ENCODE measurements at regions not wholly inside any gene's neighbourhood (a gene's known extent, or its start where the extent isn't known, plus 50 kb on each side); places are given as distances from the start of the nearest gene placed in this dataset.

DNA sequence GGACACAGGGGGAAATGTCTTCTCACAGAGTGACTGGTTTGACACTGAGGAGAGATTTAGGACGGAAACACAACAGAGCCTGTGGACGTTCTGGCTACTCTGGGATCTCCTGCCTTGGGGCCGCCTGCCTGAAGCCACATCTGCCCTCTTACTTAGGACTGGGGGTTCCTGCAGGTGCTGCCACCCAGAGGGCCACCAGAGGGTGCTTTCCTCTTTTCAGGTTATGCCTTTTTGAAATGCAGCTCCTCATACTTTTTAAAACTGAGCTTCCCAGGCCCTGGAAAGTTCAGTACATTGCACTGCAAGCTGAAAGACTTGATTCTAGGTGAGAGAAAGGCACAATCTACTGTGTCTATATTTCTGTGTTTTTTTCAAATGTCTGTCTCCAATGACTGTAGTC lies 92.2 kb upstream of the PGRMC2 start:
- DNase-seq (ENCODE audit: low spot score), result no peak

DNA sequence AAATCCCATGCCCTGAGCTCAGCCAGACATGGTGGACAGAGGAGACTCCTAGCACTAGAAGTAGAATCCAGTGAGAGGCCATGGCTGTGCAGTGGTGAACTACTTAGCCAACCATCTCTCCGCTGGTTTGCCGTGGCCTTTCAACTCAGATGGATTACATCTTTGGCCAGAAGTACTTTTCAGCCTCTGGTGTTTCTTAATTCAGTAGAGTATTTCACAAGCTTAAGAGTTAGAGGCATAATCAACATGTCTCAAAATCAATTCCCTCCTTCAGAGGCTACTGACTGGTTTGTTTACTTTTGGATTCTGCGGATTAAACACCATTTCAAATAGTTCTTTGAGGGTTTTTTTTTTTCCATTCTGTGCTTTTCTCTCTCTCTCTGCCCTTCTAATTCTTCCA lies 91.1 kb upstream of the PGRMC2 start:
- H3K9me3 Mint-ChIP-seq, result peaks cover 17% of the 10 kb centered on the region
- H3K27me3 Mint-ChIP-seq (ENCODE audit: insufficient read depth), result no peaks in the 10 kb centered on the region
- H3K4me1 Mint-ChIP-seq (ENCODE audit: low read depth), result no peaks in the 10 kb centered on the region
- intact Hi-C loops (cut with micrococcal nuclease), result no loop called here
- H3K4me3 Mint-ChIP-seq, result no peak overlapping the region
- no peaks in the 10 kb centered on the region for H3K36me3 Mint-ChIP-seq (ENCODE audit: low read depth)
- H3K27ac Mint-ChIP-seq, result no peak overlapping the region
- DNase-seq (ENCODE audit: low spot score), result no peak

More for the DNA sequence above, 92.2 kb upstream of the PGRMC2 start:
- H3K27ac Mint-ChIP-seq, result no peak overlapping the region
- intact Hi-C loops (cut with micrococcal nuclease), result no loop called here
- no peak overlapping the region for H3K4me3 Mint-ChIP-seq
- H3K27me3 Mint-ChIP-seq (ENCODE audit: insufficient read depth), result no peaks in the 10 kb centered on the region
- H3K9me3 Mint-ChIP-seq, result peaks cover 17% of the 10 kb centered on the region
- H3K36me3 Mint-ChIP-seq (ENCODE audit: low read depth), result no peaks in the 10 kb centered on the region
- no peaks in the 10 kb centered on the region for H3K4me1 Mint-ChIP-seq (ENCODE audit: low read depth)

DNA sequence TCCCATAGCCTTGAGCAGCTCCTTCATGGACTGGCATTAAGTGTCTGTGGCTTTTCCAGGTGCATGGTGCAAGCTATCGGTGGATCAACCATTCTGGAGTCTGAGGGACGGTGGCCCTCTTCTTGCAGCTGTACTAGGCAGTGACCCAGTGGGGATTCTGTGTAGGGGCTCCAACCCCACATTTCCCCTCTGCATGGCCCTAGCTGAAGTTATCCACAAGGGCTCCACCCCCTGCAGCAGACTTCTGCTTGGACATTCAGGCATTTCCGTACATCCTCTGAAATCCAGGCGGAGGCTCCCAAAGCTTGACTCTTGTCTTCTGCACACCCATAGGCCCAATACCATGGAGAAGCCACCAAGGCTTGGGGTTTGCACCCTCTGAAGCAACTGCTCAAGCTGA lies 89.3 kb upstream of the PGRMC2 start:
- Mint-ChIP-seq H3K27ac (no peak overlapping the region), H3K4me1 (ENCODE audit: low read depth) (no peaks in the 10 kb centered on the region), H3K36me3 (ENCODE audit: low read depth) (no peaks in the 10 kb centered on the region), H3K9me3 (peaks cover 17% of the 10 kb centered on the region), H3K4me3 (no peak overlapping the region), H3K27me3 (ENCODE audit: insufficient read depth) (no peaks in the 10 kb centered on the region)
- intact Hi-C loops (cut with micrococcal nuclease), result no loop called here
- DNase-seq (ENCODE audit: low spot score), result no peak

DNA sequence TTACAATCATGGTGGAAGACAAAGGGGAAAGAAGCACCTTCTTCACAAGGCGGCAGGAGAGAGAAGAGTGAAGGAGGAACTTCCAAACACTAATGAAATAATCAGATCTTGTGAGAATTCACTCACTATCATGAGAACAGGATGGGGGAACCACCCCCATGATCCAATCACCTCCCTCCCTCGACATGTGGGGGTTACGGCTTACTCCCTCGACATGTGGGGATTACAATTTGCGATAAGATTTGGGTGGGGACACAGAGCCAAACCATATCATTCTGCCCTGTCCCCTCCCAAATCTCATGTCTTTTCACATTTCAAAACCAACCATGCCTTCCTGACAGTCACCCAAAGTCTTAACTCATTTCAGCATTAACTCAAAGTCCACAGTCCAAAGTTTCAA lies 88.7 kb upstream of the PGRMC2 start:
- Mint-ChIP-seq H3K27me3 (ENCODE audit: insufficient read depth) (no peaks in the 10 kb centered on the region), H3K27ac (no peak overlapping the region), H3K4me3 (no peak overlapping the region), H3K9me3 (peaks cover 17% of the 10 kb centered on the region), H3K36me3 (ENCODE audit: low read depth) (no peaks in the 10 kb centered on the region), H3K4me1 (ENCODE audit: low read depth) (no peaks in the 10 kb centered on the region)
- no peak for DNase-seq (ENCODE audit: low spot score)
- intact Hi-C loops (cut with micrococcal nuclease), result no loop called here

DNA sequence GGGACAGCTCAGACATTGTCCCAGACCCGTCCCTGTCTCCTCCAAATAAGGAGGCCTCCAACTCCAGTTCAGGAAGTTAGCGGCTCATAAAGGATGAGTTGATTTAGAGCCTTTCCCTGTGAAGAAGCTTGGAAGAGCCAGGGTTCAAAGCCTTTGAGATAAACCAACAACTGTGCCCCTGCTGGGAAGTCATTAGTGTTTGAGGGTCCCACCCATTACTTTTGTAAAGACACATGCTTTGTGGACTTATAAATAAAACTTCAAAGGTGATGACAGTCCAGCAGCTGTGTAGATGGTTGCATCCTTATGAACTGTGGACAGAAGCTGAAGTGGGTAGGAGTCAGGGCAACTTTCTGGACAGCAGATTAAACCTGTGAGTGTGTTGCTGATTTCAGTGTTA lies 86.0 kb upstream of the PGRMC2 start:
- Mint-ChIP-seq H3K27me3 (ENCODE audit: insufficient read depth) (no peaks in the 10 kb centered on the region), H3K9me3 (peaks cover 28% of the 10 kb centered on the region), H3K36me3 (ENCODE audit: low read depth) (no peaks in the 10 kb centered on the region), H3K27ac (no peak overlapping the region), H3K4me3 (no peak overlapping the region), H3K4me1 (ENCODE audit: low read depth) (no peaks in the 10 kb centered on the region)
- no peak for DNase-seq (ENCODE audit: low spot score)
- intact Hi-C loops (cut with micrococcal nuclease), result no loop called here

DNA sequence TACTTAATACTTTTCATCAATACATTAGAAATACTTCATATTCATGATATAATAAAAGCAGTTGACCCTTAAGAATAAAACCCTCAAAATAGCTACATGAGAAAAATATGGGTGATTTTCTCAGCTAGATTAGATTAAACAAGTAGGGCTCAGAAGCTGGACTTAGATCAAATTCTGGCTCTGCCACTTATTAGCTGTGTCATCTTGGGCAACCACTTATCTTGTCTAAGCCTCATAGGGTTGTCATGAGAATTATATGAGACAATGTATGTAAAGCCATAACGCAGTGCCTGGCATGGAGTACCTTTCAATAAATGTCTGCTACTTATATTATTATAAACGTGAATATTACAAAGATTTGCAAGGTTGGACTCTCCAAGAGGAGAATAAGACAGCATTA lies 84.3 kb upstream of the PGRMC2 start:
- H3K4me3 Mint-ChIP-seq, result no peak overlapping the region
- no peak for DNase-seq (ENCODE audit: low spot score)
- no peaks in the 10 kb centered on the region for H3K27me3 Mint-ChIP-seq (ENCODE audit: insufficient read depth)
- no peak overlapping the region for H3K27ac Mint-ChIP-seq
- intact Hi-C loops (cut with micrococcal nuclease), result no loop called here
- no peaks in the 10 kb centered on the region for H3K36me3 Mint-ChIP-seq (ENCODE audit: low read depth)
- no peaks in the 10 kb centered on the region for H3K4me1 Mint-ChIP-seq (ENCODE audit: low read depth)
- H3K9me3 Mint-ChIP-seq, result peaks cover 20% of the 10 kb centered on the region

DNA sequence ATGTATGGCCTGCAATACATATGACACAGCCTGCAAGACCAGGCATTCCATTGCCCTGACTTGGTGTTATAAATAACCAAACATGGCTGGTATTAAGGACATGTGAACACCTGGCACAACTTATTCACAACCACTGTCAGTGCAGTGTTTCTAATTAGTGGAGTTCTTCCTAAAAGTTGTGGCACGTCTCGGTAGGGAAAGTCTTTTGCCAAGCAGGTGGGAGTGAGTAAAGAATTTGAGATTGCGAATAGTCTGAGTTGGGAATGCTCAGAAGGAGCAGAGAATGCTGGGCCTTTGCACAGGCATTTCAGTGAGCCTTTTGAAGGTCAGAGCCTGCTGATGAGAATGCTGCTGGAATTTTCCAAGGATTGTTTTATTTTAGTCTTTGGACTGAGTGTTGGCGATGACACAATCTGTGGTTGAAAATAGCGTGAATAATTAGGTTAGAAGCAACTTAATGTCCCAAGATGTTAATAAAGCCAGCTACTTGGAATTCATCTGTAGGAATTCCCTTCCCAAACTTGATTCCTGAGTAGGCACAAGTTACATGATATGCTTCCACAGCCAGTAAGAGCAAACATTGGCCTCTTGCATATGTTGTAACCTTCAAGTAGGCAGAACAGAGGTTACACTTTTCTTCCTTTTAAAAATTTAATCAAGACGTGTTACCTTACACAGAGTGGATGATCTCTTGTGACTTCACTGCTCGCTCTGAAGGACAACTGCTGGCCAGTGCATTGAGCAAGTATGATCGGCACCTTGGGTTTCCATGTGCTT lies 83.6 kb upstream of the PGRMC2 start:
- intact Hi-C loops (cut with micrococcal nuclease), result no loop called here
- DNase-seq (ENCODE audit: low spot score), result no peak
- H3K4me1 Mint-ChIP-seq (ENCODE audit: low read depth), result no peaks in the 10 kb centered on the region
- H3K4me3 Mint-ChIP-seq, result no peak overlapping the region
- no peaks in the 10 kb centered on the region for H3K36me3 Mint-ChIP-seq (ENCODE audit: low read depth)
- H3K27me3 Mint-ChIP-seq (ENCODE audit: insufficient read depth), result no peaks in the 10 kb centered on the region
- no peak overlapping the region for H3K27ac Mint-ChIP-seq
- peaks cover 15% of the 10 kb centered on the region for H3K9me3 Mint-ChIP-seq

DNA sequence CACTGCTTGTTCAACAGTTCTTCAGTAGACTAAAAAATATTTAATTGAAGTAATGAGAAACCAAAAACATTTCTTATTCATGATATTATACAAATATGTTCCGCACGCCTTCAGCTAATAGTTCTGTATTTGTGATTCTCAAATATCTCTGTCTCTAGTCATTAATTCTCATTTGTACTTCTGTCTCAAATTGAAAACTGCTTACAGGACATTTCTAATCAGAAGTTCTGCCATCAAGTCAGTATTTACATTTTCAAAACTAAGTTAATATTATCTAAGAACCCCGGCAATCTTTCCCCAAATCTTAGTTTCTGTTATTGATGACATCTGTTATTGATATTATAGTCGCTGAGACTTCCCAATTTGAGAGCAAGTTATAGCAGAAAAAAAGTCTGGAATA lies 78.6 kb upstream of the PGRMC2 start:
- DNase-seq (ENCODE audit: low spot score), result no peak
- no peaks in the 10 kb centered on the region for H3K36me3 Mint-ChIP-seq (ENCODE audit: low read depth)
- no peak overlapping the region for H3K4me3 Mint-ChIP-seq
- intact Hi-C loops (cut with micrococcal nuclease), result no loop called here
- peaks cover 11% of the 10 kb centered on the region for H3K9me3 Mint-ChIP-seq
- H3K4me1 Mint-ChIP-seq (ENCODE audit: low read depth), result no peaks in the 10 kb centered on the region
- H3K27me3 Mint-ChIP-seq (ENCODE audit: insufficient read depth), result no peaks in the 10 kb centered on the region
- H3K27ac Mint-ChIP-seq, result no peak overlapping the region

DNA sequence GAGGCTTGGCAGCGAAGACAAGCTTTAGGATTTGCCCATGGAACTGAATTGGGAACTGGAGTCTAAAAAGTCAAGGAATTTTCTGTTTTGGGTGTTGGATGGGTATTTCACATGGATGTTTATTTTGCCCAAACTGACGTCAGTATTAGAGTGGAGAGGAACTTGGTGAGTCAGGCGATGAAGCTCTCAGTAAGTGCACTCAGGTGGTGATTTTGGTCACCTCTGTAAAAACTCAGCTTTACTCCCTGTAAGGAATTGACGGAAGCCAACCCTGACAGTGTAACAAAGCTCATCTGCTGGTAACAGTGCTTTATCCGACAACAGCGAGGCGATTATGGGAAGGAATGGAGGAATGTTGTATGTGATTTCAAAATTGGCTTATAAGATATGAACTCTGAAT lies 77.0 kb upstream of the PGRMC2 start:
- Mint-ChIP-seq H3K4me1 (ENCODE audit: low read depth) (no peaks in the 10 kb centered on the region), H3K4me3 (no peak overlapping the region), H3K36me3 (ENCODE audit: low read depth) (no peaks in the 10 kb centered on the region), H3K27ac (no peak overlapping the region), H3K9me3 (peaks cover under 1% of the 10 kb centered on the region), H3K27me3 (ENCODE audit: insufficient read depth) (no peaks in the 10 kb centered on the region)
- no peak for DNase-seq (ENCODE audit: low spot score)
- intact Hi-C loops (cut with micrococcal nuclease), result no loop called here

DNA sequence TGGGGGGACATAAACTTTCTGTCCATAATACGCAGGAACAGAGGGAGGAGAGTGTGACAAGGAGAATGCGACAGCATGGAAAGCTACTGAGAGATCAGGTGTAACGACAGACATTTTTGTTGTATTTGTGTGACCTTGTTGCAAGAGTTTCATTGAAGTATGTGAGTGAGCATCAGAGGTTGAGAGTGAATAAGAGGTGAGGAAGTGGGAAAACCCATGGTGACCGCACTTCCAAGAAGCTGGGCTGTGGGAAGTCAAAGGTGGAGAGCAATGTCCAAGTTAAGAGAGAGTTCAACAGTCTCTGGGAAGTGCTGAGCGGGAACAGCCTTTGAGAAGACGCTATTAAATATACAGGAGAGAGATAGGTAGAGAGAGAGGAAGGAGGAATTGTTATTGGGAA lies 76.4 kb upstream of the PGRMC2 start:
- Mint-ChIP-seq H3K36me3 (ENCODE audit: low read depth) (no peaks in the 10 kb centered on the region), H3K9me3 (no peaks in the 10 kb centered on the region), H3K4me3 (no peak overlapping the region), H3K4me1 (ENCODE audit: low read depth) (no peaks in the 10 kb centered on the region), H3K27me3 (ENCODE audit: insufficient read depth) (no peaks in the 10 kb centered on the region), H3K27ac (no peak overlapping the region)
- DNase-seq (ENCODE audit: low spot score), result no peak
- intact Hi-C loops (cut with micrococcal nuclease), result no loop called here

DNA sequence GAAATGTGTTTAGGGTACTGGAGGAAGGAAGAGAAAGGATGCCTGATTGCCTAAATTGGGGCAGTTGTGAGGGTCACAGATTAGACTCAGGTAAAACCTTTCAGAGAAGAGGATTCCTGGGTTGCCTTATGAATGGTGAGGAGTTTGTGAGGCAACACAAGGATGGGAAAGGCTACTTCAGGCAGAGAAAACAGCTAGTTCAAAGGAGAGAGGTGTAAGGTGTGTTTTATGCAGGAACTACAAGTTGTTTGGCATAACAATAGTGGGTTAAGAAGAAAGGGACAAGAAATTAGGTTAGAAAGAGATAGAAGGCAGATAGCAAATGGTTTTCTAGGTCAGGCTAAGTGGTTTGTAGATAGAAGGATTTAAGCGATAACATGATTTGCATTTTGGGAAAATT lies 75.1 kb upstream of the PGRMC2 start:
- intact Hi-C loops (cut with micrococcal nuclease), result no loop called here
- no peak overlapping the region for H3K4me3 Mint-ChIP-seq
- H3K27me3 Mint-ChIP-seq (ENCODE audit: insufficient read depth), result no peaks in the 10 kb centered on the region
- no peaks in the 10 kb centered on the region for H3K4me1 Mint-ChIP-seq (ENCODE audit: low read depth)
- no peaks in the 10 kb centered on the region for H3K36me3 Mint-ChIP-seq (ENCODE audit: low read depth)
- no peaks in the 10 kb centered on the region for H3K9me3 Mint-ChIP-seq
- H3K27ac Mint-ChIP-seq, result no peak overlapping the region
- no peak for DNase-seq (ENCODE audit: low spot score)

DNA sequence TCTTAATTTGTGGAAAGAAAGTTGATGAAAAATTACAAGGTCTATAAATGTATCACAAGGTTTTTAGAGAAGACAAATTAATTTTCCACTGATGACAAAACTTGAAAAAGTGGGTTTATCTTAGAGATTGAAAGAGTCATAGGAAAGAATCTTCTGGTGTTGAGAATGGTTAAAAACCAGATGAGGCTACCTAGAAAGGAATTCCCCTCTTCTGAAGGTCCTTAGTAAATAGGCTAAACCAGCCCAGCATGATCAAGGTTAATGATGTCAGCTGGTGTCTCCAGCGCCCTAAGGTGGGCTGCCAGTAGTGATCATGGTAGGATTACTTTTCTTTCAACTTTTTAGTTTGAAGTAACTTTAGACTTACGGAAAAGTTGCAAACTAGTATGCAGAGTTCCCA lies 71.8 kb upstream of the PGRMC2 start:
- intact Hi-C loops (cut with micrococcal nuclease), result loop anchor here (10.0 kb wide), 1 partner anchor 155 kb away; no protein-coding TSS in a partner anchor
- H3K4me1 Mint-ChIP-seq (ENCODE audit: low read depth), result no peaks in the 10 kb centered on the region
- no peak overlapping the region for H3K4me3 Mint-ChIP-seq
- H3K27me3 Mint-ChIP-seq (ENCODE audit: insufficient read depth), result no peaks in the 10 kb centered on the region
- H3K9me3 Mint-ChIP-seq, result no peaks in the 10 kb centered on the region
- H3K27ac Mint-ChIP-seq, result no peak overlapping the region
- DNase-seq (ENCODE audit: low spot score), result no peak
- H3K36me3 Mint-ChIP-seq (ENCODE audit: low read depth), result no peaks in the 10 kb centered on the region

DNA sequence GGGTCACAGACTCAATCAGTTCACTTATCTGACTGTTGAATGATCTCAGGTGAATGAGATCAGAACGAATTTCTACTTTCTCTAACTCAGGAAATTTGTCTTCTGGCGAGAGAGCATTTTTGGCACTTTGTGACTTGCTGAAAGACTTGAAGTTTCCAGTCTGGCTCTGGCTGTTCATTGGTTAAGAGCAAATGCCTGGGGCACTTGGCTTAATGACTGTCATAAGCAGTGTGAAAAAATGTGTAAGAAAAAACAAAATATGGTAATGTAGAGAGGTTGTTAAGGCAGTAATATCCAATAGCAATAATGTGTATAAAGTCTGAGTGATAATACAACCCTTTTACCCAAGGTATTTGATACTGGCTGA lies 71.3 kb upstream of the PGRMC2 start:
- Mint-ChIP-seq H3K4me3 (no peak overlapping the region), H3K4me1 (ENCODE audit: low read depth) (no peaks in the 10 kb centered on the region), H3K27me3 (ENCODE audit: insufficient read depth) (no peaks in the 10 kb centered on the region), H3K27ac (no peak overlapping the region), H3K36me3 (ENCODE audit: low read depth) (no peaks in the 10 kb centered on the region), H3K9me3 (no peaks in the 10 kb centered on the region)
- intact Hi-C loops (cut with micrococcal nuclease), result loop anchor here (10.0 kb wide), 1 partner anchor 154 kb away; no protein-coding TSS in a partner anchor
- no peak for DNase-seq (ENCODE audit: low spot score)

All from activated T-helper 1 cell treated with anti-CD3 and anti-CD28 coated beads, Interleukin-12 subunit alpha, Interleukin-12 subunit beta, Interleukin-2, Interleukin-4 antibody, amounts not matched to agents 30 ng/mL and 10 ng/mL and 1 ng/mL, durations not matched to agents 14 hours and 24 hours and 36 hours (primary cell).